ENCODE measurements at regions not wholly inside any gene's neighbourhood (a gene's known extent, or its start where the extent isn't known, plus 50 kb on each side); places are given as distances from the start of the nearest gene placed in this dataset.

GRCh38 chr1:192758492-192758891 lies 50.3 kb upstream of the RGS2 start:
- no peak for TF ChIP-seq ZFX (IDR thresholded peaks at IDR 0.05; ENCODE audit: borderline replicate concordance)
- no peak for TF ChIP-seq CTCF (IDR thresholded peaks at IDR 0.05)

All from 22Rv1 (cell line).